Vagina (tissue), 2 donors: ENCODE measurements at regions not wholly inside any gene's neighbourhood (a gene's known extent, or its start where the extent isn't known, plus 50 kb on each side); places are given as distances from the start of the nearest gene placed in this dataset.

ENCODE experiments used
- DNase-seq, 2 donors: peaks; one replicate each; pipeline ENCODE4 v3.0.0-alpha.2; 2017; ENCODE audit errors: extremely low spot score in 2 of 2
- H3K27ac ChIP-seq: fragments of 200-600 bp; sonication (generic); one replicate; pipeline ENCODE4 v1.5.1; 2019
- H3K27me3 ChIP-seq: fragments of 200-600 bp; sonication (generic); one replicate; pipeline ENCODE4 v1.5.1; 2019
- H3K36me3 ChIP-seq, 2 donors: fragments of 200-600 bp; sonication (generic); one replicate each; pipeline ENCODE4 v1.5.1; 2017 to 2019
- H3K4me1 ChIP-seq: fragments of 200-600 bp; sonication (generic); one replicate; pipeline ENCODE4 v1.5.1; 2019
- H3K4me3 ChIP-seq, 2 donors: fragments of 200-600 bp; sonication (generic); 1 replicate in 1 of 2; 2 replicates in 1 of 2; pipeline ENCODE4 v1.5.1; 2016 to 2019
- H3K9me3 ChIP-seq: fragments of 200-600 bp; sonication (generic); one replicate; pipeline ENCODE4 v1.5.1; 2019
- POLR2A ChIP-seq, 2 donors: fragments of 450-650 bp; IDR thresholded peaks; one replicate each; pipeline ENCODE4 v1.6.1; 2017; ENCODE audit warnings: antibody characterized with exemption in 2 of 2, mild to moderate bottlenecking in 2 of 2, moderate library complexity in 2 of 2
- POLR2AphosphoS5 ChIP-seq, 2 donors: sonication (generic); formaldehyde crosslinking; IDR thresholded peaks; one replicate each; pipeline ENCODE4 v1.9.0; 2017; ENCODE audit warnings: antibody characterized with exemption in 2 of 2, mild to moderate bottlenecking in 2 of 2, low read depth in 1 of 2; ENCODE audit not compliant: insufficient read depth in 1 of 2
- intact Hi-C: fragments of 100-400 bp; cut with DNase I; formaldehyde crosslinking; loops from one replicate; pipeline ENCODE4 v1.15.1; 2023
- TF ChIP-seq, protein P1 (sequence below), 3 experiments: fragments of 450-650 bp in 2 of 3; fragments of 200-600 bp in 1 of 3; sonication (generic) in 1 of 3; IDR thresholded peaks; one replicate each; pipeline ENCODE4 v1.5.1; 2017 to 2019; ENCODE audit warnings: antibody characterized with exemption in 3 of 3, mild to moderate bottlenecking in 2 of 3, moderate library complexity in 2 of 3

DNA sequence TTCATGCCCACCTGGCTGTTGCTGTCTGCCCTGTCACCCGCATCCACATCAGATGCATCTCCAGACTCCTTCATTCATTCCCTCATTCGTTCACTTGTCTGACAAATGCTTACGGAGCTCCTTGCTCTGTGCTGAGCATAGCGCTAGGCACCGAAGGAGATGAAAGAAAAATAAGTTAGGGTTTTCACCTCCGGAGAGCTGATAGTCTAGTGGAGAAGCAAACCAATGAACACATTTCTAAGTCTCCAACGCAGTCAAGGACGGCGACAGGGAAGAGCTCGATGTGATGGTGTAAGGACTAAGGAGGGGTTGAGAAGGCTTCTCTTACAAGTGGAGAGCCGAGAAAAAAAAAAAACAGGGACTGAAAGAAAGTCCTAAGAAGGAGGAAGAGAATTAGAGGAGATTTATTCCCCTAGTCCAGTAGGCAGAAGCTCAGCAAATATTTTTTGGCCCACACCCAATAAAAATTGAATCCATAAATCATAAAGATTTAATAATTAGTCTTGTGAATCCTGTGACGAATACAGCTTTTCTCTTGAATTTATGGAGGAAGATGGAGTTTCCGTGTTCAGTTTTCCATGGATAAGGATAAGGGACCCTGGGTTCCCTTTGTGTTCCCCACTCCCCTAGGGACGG lies 127.2 kb upstream of the DLG1 start:
- TF ChIP-seq POLR2A (IDR thresholded peaks at IDR 0.05) (no peak), POLR2AphosphoS5 (IDR thresholded peaks at IDR 0.05; ENCODE audit: insufficient read depth in 1 of 2, low read depth in 1 of 2) (no peak)
- TF ChIP-seq, protein P1, sequence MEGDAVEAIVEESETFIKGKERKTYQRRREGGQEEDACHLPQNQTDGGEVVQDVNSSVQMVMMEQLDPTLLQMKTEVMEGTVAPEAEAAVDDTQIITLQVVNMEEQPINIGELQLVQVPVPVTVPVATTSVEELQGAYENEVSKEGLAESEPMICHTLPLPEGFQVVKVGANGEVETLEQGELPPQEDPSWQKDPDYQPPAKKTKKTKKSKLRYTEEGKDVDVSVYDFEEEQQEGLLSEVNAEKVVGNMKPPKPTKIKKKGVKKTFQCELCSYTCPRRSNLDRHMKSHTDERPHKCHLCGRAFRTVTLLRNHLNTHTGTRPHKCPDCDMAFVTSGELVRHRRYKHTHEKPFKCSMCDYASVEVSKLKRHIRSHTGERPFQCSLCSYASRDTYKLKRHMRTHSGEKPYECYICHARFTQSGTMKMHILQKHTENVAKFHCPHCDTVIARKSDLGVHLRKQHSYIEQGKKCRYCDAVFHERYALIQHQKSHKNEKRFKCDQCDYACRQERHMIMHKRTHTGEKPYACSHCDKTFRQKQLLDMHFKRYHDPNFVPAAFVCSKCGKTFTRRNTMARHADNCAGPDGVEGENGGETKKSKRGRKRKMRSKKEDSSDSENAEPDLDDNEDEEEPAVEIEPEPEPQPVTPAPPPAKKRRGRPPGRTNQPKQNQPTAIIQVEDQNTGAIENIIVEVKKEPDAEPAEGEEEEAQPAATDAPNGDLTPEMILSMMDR (IDR thresholded peaks at IDR 0.05): no peak
- Histone ChIP-seq H3K4me1 (peaks cover 16% of the 10 kb centered on the region), H3K4me3 (no peak overlapping the region), H3K36me3 (no peaks in the 10 kb centered on the region), H3K9me3 (no peaks in the 10 kb centered on the region), H3K27ac (no peak overlapping the region), H3K27me3 (no peaks in the 10 kb centered on the region)
- no peak for DNase-seq
- intact Hi-C loops: no loop called here

DNA sequence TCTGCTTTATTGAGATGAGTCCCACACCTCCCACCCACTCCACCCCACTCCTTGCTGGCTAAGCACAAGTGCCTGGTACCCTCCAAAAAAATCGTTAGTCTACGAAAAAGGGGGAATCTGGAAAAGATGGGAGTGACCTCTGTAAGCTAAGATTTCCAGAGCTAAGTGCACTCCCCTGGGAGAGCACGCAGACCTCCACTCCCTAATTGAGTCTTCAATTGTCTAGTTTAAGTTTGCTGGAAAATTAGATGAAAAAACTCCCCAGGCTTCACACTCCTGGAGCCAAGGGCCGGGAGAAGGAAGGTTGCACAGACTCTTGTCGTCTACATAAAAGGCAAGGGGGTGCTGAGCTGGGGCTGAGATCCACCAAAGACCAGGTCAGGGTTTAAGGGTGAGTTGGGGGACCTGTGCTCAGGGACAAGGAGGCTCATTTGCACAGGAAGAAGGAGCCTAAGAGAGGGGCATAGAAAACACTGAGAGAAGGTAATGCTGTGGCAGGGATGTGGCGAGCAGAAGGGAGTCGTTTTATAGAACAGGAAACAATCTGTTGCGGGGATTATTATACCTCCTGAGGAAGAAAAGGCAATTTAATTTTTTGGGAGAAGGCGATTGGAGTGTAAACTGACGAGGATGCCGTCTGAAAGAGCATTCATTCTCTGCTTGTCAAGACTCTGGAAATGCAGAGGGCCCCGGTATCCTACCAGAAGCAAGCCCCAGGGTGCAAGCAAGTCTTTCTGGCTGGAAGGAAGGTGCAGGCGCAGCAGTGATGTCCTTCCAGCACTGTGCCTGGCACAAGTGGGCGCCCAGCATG lies 126.5 kb upstream of the DLG1 start:
- H3K36me3 ChIP-seq: no peaks in the 10 kb centered on the region
- TF ChIP-seq POLR2AphosphoS5 (IDR thresholded peaks at IDR 0.05; ENCODE audit: insufficient read depth in 1 of 2, low read depth in 1 of 2) (no peak), POLR2A (IDR thresholded peaks at IDR 0.05) (no peak)
- TF ChIP-seq, protein P1 (IDR thresholded peaks at IDR 0.05): no peak
- H3K4me3 ChIP-seq: no peak overlapping the region
- intact Hi-C loops: no loop called here
- H3K4me1 ChIP-seq: peaks cover 16% of the 10 kb centered on the region
- DNase-seq: no peak
- no peak overlapping the region for H3K27ac ChIP-seq
- H3K9me3 ChIP-seq: no peaks in the 10 kb centered on the region
- no peaks in the 10 kb centered on the region for H3K27me3 ChIP-seq

DNA sequence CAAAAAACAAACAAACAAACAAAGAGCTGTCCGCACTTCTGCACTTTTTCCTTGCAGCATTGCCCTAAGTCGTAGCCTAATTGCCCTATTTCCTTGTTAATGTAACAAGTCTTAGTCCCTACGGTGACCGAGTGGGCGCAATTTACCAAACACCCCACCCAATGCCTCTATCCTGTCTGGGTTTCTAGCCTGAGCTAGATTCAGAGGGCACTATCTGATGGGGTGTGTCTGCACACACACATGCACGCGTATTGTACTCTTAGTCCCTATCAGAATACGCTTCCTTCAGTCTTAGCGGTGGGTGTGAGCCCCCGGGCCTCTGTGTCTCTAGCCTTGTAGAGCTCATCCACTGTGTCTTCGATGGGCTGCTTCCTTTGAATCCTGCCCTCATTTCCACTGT lies 125.9 kb upstream of the DLG1 start:
- intact Hi-C loops: no loop called here
- Histone ChIP-seq H3K27ac (no peak overlapping the region), H3K4me3 (no peak overlapping the region), H3K36me3 (no peaks in the 10 kb centered on the region), H3K27me3 (no peaks in the 10 kb centered on the region), H3K9me3 (no peaks in the 10 kb centered on the region), H3K4me1 (peaks cover 14% of the 10 kb centered on the region)
- no peak for DNase-seq
- TF ChIP-seq POLR2A (IDR thresholded peaks at IDR 0.05): no peak
- TF ChIP-seq, protein P1 (IDR thresholded peaks at IDR 0.05): no peak
- no peak for TF ChIP-seq POLR2AphosphoS5 (IDR thresholded peaks at IDR 0.05; ENCODE audit: insufficient read depth in 1 of 2, low read depth in 1 of 2)

DNA sequence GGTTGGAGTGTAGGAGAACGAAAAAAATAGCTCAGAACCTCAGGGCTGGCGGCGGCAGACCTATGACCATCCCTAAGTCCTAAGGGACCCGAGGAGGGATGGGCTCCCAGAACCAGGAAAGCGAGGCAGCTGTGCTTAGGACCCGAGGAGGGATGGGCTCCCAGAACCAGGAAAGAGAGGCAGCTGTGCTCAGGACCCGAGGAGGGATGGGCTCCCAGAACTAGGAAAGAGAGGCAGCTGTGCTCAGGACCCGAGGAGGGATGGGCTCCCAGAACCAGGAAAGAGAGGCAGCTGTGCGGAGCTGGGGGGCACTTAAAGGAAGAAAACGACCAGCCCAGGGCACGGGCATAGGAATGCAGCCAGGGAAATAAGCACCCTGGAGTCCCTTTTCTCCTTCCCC lies 125.0 kb upstream of the DLG1 start:
- peaks cover 7% of the 10 kb centered on the region for H3K4me1 ChIP-seq
- no peaks in the 10 kb centered on the region for H3K9me3 ChIP-seq
- H3K4me3 ChIP-seq: no peak overlapping the region
- H3K27ac ChIP-seq: no peak overlapping the region
- H3K36me3 ChIP-seq: no peaks in the 10 kb centered on the region
- no peak for DNase-seq
- TF ChIP-seq, protein P1 (IDR thresholded peaks at IDR 0.05): no peak
- TF ChIP-seq POLR2AphosphoS5 (IDR thresholded peaks at IDR 0.05; ENCODE audit: insufficient read depth in 1 of 2, low read depth in 1 of 2) (no peak), POLR2A (IDR thresholded peaks at IDR 0.05) (no peak)
- no peaks in the 10 kb centered on the region for H3K27me3 ChIP-seq
- intact Hi-C loops: no loop called here

DNA sequence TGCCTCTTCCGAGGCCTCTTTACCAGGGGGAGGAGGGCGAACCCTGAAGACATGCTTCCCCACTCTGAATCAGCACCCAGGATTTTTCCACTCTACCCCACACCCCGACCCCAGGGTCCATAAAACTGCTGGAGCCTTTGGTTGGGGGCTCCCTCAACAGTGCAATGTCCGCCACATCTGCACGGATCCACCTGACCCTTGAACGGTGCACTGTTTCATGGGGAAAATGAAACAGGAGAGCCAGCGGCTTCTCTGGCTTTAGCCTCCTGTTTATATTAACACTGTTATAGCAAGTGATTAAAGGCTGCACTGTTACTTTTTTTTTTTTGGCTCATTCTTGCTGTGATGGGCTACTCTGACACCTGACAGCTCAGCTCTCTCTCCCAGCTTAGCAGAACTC lies 124.1 kb upstream of the DLG1 start:
- no peaks in the 10 kb centered on the region for H3K36me3 ChIP-seq
- H3K27me3 ChIP-seq: no peaks in the 10 kb centered on the region
- DNase-seq: no peak
- intact Hi-C loops: no loop called here
- H3K27ac ChIP-seq: no peak overlapping the region
- TF ChIP-seq, protein P1 (IDR thresholded peaks at IDR 0.05): no peak
- no peak for TF ChIP-seq POLR2A (IDR thresholded peaks at IDR 0.05)
- H3K4me1 ChIP-seq: no peaks in the 10 kb centered on the region
- no peaks in the 10 kb centered on the region for H3K9me3 ChIP-seq
- H3K4me3 ChIP-seq: no peak overlapping the region
